GM12864 (cell line): ENCODE measurements at regions not wholly inside any gene's neighbourhood (a gene's known extent, or its start where the extent isn't known, plus 50 kb on each side); places are given as distances from the start of the nearest gene placed in this dataset.

Experiments used
- DNase-seq: peaks from one replicate; pipeline ENCODE4 v3.0.0-alpha.2; 2011; ENCODE audit warnings: low read depth
- H3K4me3 ChIP-seq: 2 replicates; pipeline ENCODE4 v1.5.1; 2011; ENCODE audit warnings: mild to moderate bottlenecking, low read depth, low read length, control low read depth
- TF ChIP-seq, protein P1 (sequence below): IDR thresholded peaks from 2 replicates; pipeline ENCODE4 v1.5.1; 2011; ENCODE audit warnings: low read depth, mild to moderate bottlenecking, moderate library complexity, low read length, control low read depth, inconsistent platforms; ENCODE audit errors: missing control alignments

DNA sequence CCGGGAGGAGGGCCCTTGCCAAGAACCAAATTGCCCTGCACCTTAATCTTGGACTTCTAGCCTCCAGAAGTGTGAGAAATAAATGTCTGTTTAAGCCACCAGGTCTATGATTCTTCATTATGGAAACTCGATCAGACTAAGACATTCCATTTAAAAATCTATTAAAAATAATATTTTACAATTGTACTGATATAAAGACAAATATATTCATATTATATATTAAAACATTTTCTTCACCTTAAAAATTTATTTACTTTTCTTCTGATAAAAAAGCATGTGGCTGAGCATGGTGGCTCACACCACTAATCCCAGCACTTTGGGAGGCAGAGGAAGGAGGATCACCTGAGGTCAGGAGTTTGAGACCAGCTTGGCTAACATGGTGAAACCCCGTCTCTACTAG, 72.4 kb upstream of the CHST15 start:
- TF ChIP-seq, protein P1, sequence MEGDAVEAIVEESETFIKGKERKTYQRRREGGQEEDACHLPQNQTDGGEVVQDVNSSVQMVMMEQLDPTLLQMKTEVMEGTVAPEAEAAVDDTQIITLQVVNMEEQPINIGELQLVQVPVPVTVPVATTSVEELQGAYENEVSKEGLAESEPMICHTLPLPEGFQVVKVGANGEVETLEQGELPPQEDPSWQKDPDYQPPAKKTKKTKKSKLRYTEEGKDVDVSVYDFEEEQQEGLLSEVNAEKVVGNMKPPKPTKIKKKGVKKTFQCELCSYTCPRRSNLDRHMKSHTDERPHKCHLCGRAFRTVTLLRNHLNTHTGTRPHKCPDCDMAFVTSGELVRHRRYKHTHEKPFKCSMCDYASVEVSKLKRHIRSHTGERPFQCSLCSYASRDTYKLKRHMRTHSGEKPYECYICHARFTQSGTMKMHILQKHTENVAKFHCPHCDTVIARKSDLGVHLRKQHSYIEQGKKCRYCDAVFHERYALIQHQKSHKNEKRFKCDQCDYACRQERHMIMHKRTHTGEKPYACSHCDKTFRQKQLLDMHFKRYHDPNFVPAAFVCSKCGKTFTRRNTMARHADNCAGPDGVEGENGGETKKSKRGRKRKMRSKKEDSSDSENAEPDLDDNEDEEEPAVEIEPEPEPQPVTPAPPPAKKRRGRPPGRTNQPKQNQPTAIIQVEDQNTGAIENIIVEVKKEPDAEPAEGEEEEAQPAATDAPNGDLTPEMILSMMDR = no peak
- no peak for DNase-seq
- no peak overlapping the region for H3K4me3 ChIP-seq

- no peak for DNase-seq
- H3K4me3 ChIP-seq = no peak overlapping the region
- TF ChIP-seq, protein P1 = no peak
These were observed 71.9 kb upstream of the CHST15 start for GRCh38 chr10:124165311-124165710.

GRCh38 chr10:124164264-124164663, 70.9 kb upstream of the CHST15 start:
- no peak for DNase-seq
- TF ChIP-seq, protein P1 = no peak
- H3K4me3 ChIP-seq = no peak overlapping the region

DNA sequence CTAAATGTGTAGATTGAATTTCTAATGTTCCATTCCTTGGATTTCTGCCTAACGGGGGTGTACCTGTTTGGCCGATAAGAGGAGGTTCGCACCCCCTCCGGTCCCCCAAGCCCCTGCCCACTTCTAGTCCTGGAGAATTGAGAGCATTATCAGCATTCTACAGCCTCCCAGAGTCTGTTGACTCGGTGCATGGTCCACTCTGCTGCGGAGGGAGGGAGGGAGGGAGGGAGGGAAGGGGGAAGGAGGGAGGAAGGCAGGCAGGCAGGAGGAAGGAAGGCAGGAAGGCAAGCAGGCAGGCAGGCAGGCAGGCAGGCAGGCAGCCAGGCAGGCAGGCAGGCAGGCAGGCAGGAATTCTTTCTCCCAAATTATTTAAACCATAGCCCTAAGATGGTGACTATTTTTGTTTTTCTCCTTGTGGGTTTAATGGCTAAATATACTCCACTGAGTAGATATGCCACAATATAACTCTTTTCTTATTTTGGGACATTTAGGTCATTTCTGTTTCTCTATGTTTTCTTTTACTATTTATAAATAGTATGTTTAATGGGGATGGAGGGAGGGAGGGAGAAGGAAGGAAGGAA, 69.5 kb upstream of the CHST15 start:
- TF ChIP-seq, protein P1 = no peak
- no peak for DNase-seq
- no peak overlapping the region for H3K4me3 ChIP-seq

DNA sequence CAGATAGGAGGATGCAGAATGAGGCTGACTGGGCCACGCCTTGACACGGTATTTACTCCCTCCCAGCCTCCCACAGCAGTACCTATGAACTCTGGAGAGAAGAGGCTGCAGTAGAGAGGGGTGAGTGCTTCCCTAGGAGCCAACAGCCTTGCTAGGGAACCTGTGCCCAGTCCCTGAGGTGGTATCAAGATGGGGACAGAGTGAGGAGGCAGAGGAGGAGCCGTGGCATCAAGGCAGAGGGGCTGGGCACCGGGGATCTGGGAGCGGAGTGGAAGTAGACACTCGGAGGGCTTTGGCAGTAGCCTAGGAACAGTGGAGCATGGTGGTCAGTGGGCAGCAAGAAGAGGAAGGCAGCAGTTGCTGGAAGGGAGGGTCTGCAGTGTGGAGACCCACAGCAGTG, 68.7 kb upstream of the CHST15 start:
- TF ChIP-seq, protein P1 = no peak
- no peak overlapping the region for H3K4me3 ChIP-seq

GRCh38 chr10:124161601-124162000, 68.2 kb upstream of the CHST15 start:
- no peak for DNase-seq
- TF ChIP-seq, protein P1 = no peak
- H3K4me3 ChIP-seq = no peak overlapping the region

More for the DNA sequence above, 68.7 kb upstream of the CHST15 start:
- DNase-seq = no peak

GRCh38 chr10:124160943-124161582, 67.7 kb upstream of the CHST15 start:
- no peak overlapping the region for H3K4me3 ChIP-seq
- TF ChIP-seq, protein P1 = no peak
- DNase-seq = no peak
